ENCODE measurements at regions not wholly inside any gene's neighbourhood (a gene's known extent, or its start where the extent isn't known, plus 50 kb on each side); places are given as distances from the start of the nearest gene placed in this dataset.

DNA sequence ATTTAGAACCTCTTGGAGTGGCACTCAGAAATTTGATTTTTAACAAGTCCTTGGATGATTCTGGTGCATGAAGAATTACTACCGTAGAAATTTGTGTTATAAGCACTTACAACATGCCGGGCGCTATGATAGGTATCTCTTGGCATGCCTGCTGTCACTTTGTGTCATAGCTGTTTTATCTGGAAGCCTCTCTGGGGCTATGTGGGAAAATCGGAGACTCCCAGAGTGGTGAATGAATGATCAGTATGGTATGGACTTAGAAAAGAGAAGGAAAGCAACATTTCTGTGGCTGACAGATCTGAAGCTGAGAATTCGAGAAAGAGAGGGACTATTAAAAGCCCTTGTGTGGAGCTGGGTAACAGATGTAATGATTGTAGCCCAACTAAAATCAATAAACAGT, 177.4 kb upstream of the MAMLD1 start:
- Histone ChIP-seq H3K4me3 (ENCODE audit: low read depth in 1 of 3, low read length in 3 of 3) (no peak overlapping the region), H3K36me3 (ENCODE audit: control insufficient read depth in 4 of 4, insufficient read depth in 3 of 4, low read depth in 1 of 4, low read length in 3 of 4) (no peaks in the 10 kb centered on the region), H3K4me1 (ENCODE audit: control insufficient read depth in 4 of 4, insufficient read depth in 4 of 4, low read length in 3 of 4) (no peaks in the 10 kb centered on the region), H3K9ac (ENCODE audit: low read depth in 1 of 2, low read length in 2 of 2) (no peak overlapping the region), H3K27ac (ENCODE audit: low read depth in 1 of 2, low read length in 2 of 2) (no peak overlapping the region), H3K9me3 (ENCODE audit: control insufficient read depth in 4 of 4, low read length in 3 of 4) (no peaks in the 10 kb centered on the region), H3K27me3 (ENCODE audit: control insufficient read depth in 4 of 4, insufficient read depth in 4 of 4, low read length in 3 of 4) (no peaks in the 10 kb centered on the region)
- TF ChIP-seq EGR1 (IDR thresholded peaks at IDR 0.05; ENCODE audit: low read depth in 2 of 2), result no peak
- no peak for TF ChIP-seq YY1 (IDR thresholded peaks at IDR 0.05)
- no peak for TF ChIP-seq HNF4G (IDR thresholded peaks at IDR 0.05)
- WGBS, result 92% methylated on average over 5 of the region's 5 CpGs
- no peak for DNase-seq (ENCODE audit: low spot score)

DNA sequence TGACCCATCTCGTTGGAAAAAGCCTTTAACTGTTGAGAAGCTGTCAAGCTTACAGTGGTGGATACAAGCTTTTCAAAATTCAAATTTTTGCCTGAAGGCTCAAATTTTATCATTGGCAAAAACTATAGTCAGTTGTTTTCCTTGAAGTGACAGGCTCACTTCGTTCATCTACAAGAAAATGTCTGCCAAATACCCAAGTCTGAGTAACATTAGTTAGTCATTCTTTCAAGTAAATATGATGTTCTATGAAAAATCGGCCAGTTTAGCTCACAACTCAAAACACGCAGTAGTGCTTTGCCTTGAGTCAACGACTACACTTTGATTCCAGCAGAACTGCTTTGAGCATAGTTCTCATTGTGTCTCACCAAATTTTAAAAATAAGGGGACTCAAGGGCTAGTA, 170.3 kb upstream of the MAMLD1 start:
- Histone ChIP-seq H3K27me3 (ENCODE audit: control insufficient read depth in 4 of 4, insufficient read depth in 4 of 4, low read length in 3 of 4) (no peaks in the 10 kb centered on the region), H3K9ac (ENCODE audit: low read depth in 1 of 2, low read length in 2 of 2) (no peak overlapping the region), H3K4me1 (ENCODE audit: control insufficient read depth in 4 of 4, insufficient read depth in 4 of 4, low read length in 3 of 4) (no peaks in the 10 kb centered on the region), H3K4me3 (ENCODE audit: low read depth in 1 of 3, low read length in 3 of 3) (no peak overlapping the region), H3K9me3 (ENCODE audit: control insufficient read depth in 4 of 4, low read length in 3 of 4) (no peaks in the 10 kb centered on the region), H3K36me3 (ENCODE audit: control insufficient read depth in 4 of 4, insufficient read depth in 3 of 4, low read depth in 1 of 4, low read length in 3 of 4) (no peaks in the 10 kb centered on the region), H3K27ac (ENCODE audit: low read depth in 1 of 2, low read length in 2 of 2) (no peak overlapping the region)
- WGBS, result 83% methylated on average over 5 of the region's 5 CpGs
- DNase-seq (ENCODE audit: low spot score), result no peak
- TF ChIP-seq, protein P1, sequence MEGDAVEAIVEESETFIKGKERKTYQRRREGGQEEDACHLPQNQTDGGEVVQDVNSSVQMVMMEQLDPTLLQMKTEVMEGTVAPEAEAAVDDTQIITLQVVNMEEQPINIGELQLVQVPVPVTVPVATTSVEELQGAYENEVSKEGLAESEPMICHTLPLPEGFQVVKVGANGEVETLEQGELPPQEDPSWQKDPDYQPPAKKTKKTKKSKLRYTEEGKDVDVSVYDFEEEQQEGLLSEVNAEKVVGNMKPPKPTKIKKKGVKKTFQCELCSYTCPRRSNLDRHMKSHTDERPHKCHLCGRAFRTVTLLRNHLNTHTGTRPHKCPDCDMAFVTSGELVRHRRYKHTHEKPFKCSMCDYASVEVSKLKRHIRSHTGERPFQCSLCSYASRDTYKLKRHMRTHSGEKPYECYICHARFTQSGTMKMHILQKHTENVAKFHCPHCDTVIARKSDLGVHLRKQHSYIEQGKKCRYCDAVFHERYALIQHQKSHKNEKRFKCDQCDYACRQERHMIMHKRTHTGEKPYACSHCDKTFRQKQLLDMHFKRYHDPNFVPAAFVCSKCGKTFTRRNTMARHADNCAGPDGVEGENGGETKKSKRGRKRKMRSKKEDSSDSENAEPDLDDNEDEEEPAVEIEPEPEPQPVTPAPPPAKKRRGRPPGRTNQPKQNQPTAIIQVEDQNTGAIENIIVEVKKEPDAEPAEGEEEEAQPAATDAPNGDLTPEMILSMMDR (IDR thresholded peaks at IDR 0.05; ENCODE audit: low read depth, low read length, missing input control), result no peak
- no peak for TF ChIP-seq RAD21 (IDR thresholded peaks at IDR 0.05)
- TF ChIP-seq HNF4G (IDR thresholded peaks at IDR 0.05), result no peak
- no peak for TF ChIP-seq NR2F2 (IDR thresholded peaks at IDR 0.05)
- TF ChIP-seq, protein P2, sequence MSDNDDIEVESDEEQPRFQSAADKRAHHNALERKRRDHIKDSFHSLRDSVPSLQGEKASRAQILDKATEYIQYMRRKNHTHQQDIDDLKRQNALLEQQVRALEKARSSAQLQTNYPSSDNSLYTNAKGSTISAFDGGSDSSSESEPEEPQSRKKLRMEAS (IDR thresholded peaks at IDR 0.05), result no peak
- no peak for TF ChIP-seq SP1 (IDR thresholded peaks at IDR 0.05)
- no peak for TF ChIP-seq GABPA (IDR thresholded peaks at IDR 0.05 in 1 of 2, conservative IDR thresholded peaks at IDR 0.05 in 1 of 2)
- TF ChIP-seq TAF1 (conservative IDR thresholded peaks at IDR 0.05), result no peak
- no peak for TF ChIP-seq YY1 (IDR thresholded peaks at IDR 0.05)
- TF ChIP-seq, protein P3, sequence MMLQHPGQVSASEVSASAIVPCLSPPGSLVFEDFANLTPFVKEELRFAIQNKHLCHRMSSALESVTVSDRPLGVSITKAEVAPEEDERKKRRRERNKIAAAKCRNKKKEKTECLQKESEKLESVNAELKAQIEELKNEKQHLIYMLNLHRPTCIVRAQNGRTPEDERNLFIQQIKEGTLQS (IDR thresholded peaks at IDR 0.05), result no peak
- TF ChIP-seq JUND (IDR thresholded peaks at IDR 0.05), result no peak
- no peak for TF ChIP-seq RXRA (IDR thresholded peaks at IDR 0.05)
- TF ChIP-seq, protein P4, sequence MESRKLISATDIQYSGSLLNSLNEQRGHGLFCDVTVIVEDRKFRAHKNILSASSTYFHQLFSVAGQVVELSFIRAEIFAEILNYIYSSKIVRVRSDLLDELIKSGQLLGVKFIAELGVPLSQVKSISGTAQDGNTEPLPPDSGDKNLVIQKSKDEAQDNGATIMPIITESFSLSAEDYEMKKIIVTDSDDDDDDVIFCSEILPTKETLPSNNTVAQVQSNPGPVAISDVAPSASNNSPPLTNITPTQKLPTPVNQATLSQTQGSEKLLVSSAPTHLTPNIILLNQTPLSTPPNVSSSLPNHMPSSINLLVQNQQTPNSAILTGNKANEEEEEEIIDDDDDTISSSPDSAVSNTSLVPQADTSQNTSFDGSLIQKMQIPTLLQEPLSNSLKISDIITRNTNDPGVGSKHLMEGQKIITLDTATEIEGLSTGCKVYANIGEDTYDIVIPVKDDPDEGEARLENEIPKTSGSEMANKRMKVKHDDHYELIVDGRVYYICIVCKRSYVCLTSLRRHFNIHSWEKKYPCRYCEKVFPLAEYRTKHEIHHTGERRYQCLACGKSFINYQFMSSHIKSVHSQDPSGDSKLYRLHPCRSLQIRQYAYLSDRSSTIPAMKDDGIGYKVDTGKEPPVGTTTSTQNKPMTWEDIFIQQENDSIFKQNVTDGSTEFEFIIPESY (IDR thresholded peaks at IDR 0.05), result no peak

DNA sequence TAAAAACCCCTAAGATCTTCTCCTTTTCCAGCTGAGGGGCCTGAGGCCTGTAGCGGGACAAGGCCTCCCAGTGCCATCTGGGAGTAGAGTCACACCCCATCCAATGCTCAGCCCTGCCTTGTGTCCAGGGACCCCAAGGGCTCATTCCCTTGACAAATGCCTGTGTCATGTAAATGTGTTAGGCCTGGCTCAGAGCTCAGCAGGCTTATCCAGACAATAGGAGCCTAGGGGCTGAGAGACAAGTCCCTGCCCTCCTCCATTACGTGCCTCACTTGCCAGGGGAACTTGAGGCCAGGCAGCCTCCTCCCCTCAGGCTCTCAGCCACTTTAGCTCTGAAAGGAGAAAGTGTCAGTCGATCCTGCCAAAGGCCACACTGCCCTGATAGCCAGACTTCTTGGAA, 166.8 kb upstream of the MAMLD1 start:
- no peak for DNase-seq (ENCODE audit: low spot score)
- no peaks in the 10 kb centered on the region for H3K9me3 ChIP-seq (ENCODE audit: control insufficient read depth in 4 of 4, low read length in 3 of 4)
- TF ChIP-seq, protein P5, sequence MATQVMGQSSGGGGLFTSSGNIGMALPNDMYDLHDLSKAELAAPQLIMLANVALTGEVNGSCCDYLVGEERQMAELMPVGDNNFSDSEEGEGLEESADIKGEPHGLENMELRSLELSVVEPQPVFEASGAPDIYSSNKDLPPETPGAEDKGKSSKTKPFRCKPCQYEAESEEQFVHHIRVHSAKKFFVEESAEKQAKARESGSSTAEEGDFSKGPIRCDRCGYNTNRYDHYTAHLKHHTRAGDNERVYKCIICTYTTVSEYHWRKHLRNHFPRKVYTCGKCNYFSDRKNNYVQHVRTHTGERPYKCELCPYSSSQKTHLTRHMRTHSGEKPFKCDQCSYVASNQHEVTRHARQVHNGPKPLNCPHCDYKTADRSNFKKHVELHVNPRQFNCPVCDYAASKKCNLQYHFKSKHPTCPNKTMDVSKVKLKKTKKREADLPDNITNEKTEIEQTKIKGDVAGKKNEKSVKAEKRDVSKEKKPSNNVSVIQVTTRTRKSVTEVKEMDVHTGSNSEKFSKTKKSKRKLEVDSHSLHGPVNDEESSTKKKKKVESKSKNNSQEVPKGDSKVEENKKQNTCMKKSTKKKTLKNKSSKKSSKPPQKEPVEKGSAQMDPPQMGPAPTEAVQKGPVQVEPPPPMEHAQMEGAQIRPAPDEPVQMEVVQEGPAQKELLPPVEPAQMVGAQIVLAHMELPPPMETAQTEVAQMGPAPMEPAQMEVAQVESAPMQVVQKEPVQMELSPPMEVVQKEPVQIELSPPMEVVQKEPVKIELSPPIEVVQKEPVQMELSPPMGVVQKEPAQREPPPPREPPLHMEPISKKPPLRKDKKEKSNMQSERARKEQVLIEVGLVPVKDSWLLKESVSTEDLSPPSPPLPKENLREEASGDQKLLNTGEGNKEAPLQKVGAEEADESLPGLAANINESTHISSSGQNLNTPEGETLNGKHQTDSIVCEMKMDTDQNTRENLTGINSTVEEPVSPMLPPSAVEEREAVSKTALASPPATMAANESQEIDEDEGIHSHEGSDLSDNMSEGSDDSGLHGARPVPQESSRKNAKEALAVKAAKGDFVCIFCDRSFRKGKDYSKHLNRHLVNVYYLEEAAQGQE (IDR thresholded peaks at IDR 0.05), result no peak
- H3K4me3 ChIP-seq (ENCODE audit: low read depth in 1 of 3, low read length in 3 of 3), result no peak overlapping the region
- 88% methylated on average over 3 of the region's 3 CpGs for WGBS
- H3K27me3 ChIP-seq (ENCODE audit: control insufficient read depth in 4 of 4, insufficient read depth in 4 of 4, low read length in 3 of 4), result no peaks in the 10 kb centered on the region
- H3K9ac ChIP-seq (ENCODE audit: low read depth in 1 of 2, low read length in 2 of 2), result no peak overlapping the region
- H3K36me3 ChIP-seq (ENCODE audit: control insufficient read depth in 4 of 4, insufficient read depth in 3 of 4, low read depth in 1 of 4, low read length in 3 of 4), result no peaks in the 10 kb centered on the region
- H3K4me1 ChIP-seq (ENCODE audit: control insufficient read depth in 4 of 4, insufficient read depth in 4 of 4, low read length in 3 of 4), result no peaks in the 10 kb centered on the region
- no peak overlapping the region for H3K27ac ChIP-seq (ENCODE audit: low read depth in 1 of 2, low read length in 2 of 2)
